ENCODE measurements at regions not wholly inside any gene's neighbourhood (a gene's known extent, or its start where the extent isn't known, plus 50 kb on each side); places are given as distances from the start of the nearest gene placed in this dataset.

- dilution Hi-C loops (cut with MboI; ENCODE audit: extremely low pct_ligation_motif_present, low sequenced_read_pairs) (no loop called here), intact Hi-C loops (cut with micrococcal nuclease) (loop anchor here (2.0 to 10.0 kb wide), 5 partner anchors 61 to 523 kb away; no protein-coding TSS in a partner anchor)
- Histone ChIP-seq H3K9me1 (replicated peaks; ENCODE audit: control insufficient read depth, extremely low read depth, insufficient read depth, low read length) (no peaks in the 10 kb centered on the region), H3K4me3 (replicated peaks in 1 of 3; ENCODE audit: insufficient read depth in 1 of 3, low read depth in 1 of 3, low read length in 3 of 3) (no peak overlapping the region), H3K27me3 (ENCODE audit: control insufficient read depth in 2 of 2, insufficient read depth in 2 of 2, low read length in 2 of 2) (no peaks in the 10 kb centered on the region), H3K4me1 (ENCODE audit: control insufficient read depth, extremely low read depth, insufficient read depth, low read length) (no peaks in the 10 kb centered on the region), H3K4me2 (ENCODE audit: insufficient read depth, low read length) (no peak overlapping the region), H3K9me3 (replicated peaks; ENCODE audit: control insufficient read depth, insufficient read depth, low read length) (no peaks in the 10 kb centered on the region), H3K36me3 (ENCODE audit: control insufficient read depth in 2 of 2, extremely low read depth in 1 of 2, insufficient read depth in 2 of 2, low read length in 2 of 2) (no peaks in the 10 kb centered on the region), H4K20me1 (replicated peaks; ENCODE audit: control insufficient read depth, extremely low read depth, insufficient read depth, low read length) (no peaks in the 10 kb centered on the region), H2AFZ (ENCODE audit: low read depth, low read length) (no peak overlapping the region), H3K27ac (ENCODE audit: insufficient read depth, low read depth, low read length) (no peak overlapping the region), H3K9ac (replicated peaks; ENCODE audit: extremely low read depth, insufficient read depth, low read length) (no peak overlapping the region), H3K79me2 (ENCODE audit: control insufficient read depth, insufficient read depth, low read length) (no peaks in the 10 kb centered on the region)
- CTCF ChIA-PET: interaction anchor here (0.6 to 6.3 kb wide), 40 partner anchors 11 to 898 kb away, joined by 3 to 114 read pairs (median 5); partner anchors contain the start of gene SGK1
- POLR2A ChIA-PET: no interaction called here
- no peak for FAIRE-seq
- no peak for DNase-seq (ENCODE audit: low read depth, low spot score)
- TF ChIP-seq FOS (IDR thresholded peaks at IDR 0.05; ENCODE audit: borderline replicate concordance, insufficient read depth, low read length): no peak
- TF ChIP-seq POLR2AphosphoS5 (IDR thresholded peaks at IDR 0.05; ENCODE audit: insufficient read depth, low read depth, low read length): no peak
- TF ChIP-seq EZH2 (IDR thresholded peaks at IDR 0.05; ENCODE audit: borderline replicate concordance, low read depth, low read length, severe bottlenecking): no peak
- no peak for TF ChIP-seq MYC (IDR thresholded peaks at IDR 0.05; ENCODE audit: low read depth, low read length)
- BruUV-seq (replicated peaks): no TSS peak
These were observed 127.7 kb downstream of the ALDH8A1 start for GRCh38 chr6:134821928-134822864.

DNA sequence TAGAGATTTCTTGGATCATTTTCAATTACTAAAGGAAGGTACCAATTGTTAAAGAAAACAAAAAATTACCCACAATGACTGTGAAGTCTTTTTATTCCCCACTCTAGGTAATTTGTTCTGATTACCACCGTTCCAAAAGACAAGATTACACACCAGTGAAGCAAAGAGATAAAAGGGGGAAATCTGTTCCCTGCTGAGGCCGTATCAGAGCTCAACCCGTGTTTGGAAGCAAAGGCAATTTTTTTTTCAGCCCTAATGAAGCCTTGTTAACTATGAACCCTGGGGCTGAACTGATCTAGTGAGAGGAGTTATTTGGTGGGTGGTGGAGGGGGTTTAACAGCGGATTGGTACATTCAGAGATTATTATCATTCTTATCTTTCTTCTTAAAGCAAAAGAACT, 128.5 kb downstream of the ALDH8A1 start:
- BruUV-seq (replicated peaks): no TSS peak
- dilution Hi-C loops (cut with MboI; ENCODE audit: extremely low pct_ligation_motif_present, low sequenced_read_pairs): no loop called here
- Histone ChIP-seq H3K4me3 (replicated peaks in 1 of 3; ENCODE audit: insufficient read depth in 1 of 3, low read depth in 1 of 3, low read length in 3 of 3) (no peak overlapping the region), H3K9ac (replicated peaks; ENCODE audit: extremely low read depth, insufficient read depth, low read length) (no peak overlapping the region), H3K27ac (ENCODE audit: insufficient read depth, low read depth, low read length) (no peak overlapping the region), H3K9me1 (replicated peaks; ENCODE audit: control insufficient read depth, extremely low read depth, insufficient read depth, low read length) (no peaks in the 10 kb centered on the region), H2AFZ (ENCODE audit: low read depth, low read length) (peak overlapping the region; percentile 39), H3K4me2 (ENCODE audit: insufficient read depth, low read length) (no peak overlapping the region), H3K9me3 (replicated peaks; ENCODE audit: control insufficient read depth, insufficient read depth, low read length) (no peaks in the 10 kb centered on the region), H3K36me3 (ENCODE audit: control insufficient read depth in 2 of 2, extremely low read depth in 1 of 2, insufficient read depth in 2 of 2, low read length in 2 of 2) (no peaks in the 10 kb centered on the region), H3K27me3 (ENCODE audit: control insufficient read depth in 2 of 2, insufficient read depth in 2 of 2, low read length in 2 of 2) (no peaks in the 10 kb centered on the region), H4K20me1 (replicated peaks; ENCODE audit: control insufficient read depth, extremely low read depth, insufficient read depth, low read length) (no peaks in the 10 kb centered on the region), H3K4me1 (ENCODE audit: control insufficient read depth, extremely low read depth, insufficient read depth, low read length) (no peaks in the 10 kb centered on the region), H3K79me2 (ENCODE audit: control insufficient read depth, insufficient read depth, low read length) (no peaks in the 10 kb centered on the region)
- DNase-seq (ENCODE audit: low read depth, low spot score): no peak
- TF ChIP-seq POLR2AphosphoS5 (IDR thresholded peaks at IDR 0.05; ENCODE audit: insufficient read depth, low read depth, low read length): no peak
- TF ChIP-seq, protein P1, sequence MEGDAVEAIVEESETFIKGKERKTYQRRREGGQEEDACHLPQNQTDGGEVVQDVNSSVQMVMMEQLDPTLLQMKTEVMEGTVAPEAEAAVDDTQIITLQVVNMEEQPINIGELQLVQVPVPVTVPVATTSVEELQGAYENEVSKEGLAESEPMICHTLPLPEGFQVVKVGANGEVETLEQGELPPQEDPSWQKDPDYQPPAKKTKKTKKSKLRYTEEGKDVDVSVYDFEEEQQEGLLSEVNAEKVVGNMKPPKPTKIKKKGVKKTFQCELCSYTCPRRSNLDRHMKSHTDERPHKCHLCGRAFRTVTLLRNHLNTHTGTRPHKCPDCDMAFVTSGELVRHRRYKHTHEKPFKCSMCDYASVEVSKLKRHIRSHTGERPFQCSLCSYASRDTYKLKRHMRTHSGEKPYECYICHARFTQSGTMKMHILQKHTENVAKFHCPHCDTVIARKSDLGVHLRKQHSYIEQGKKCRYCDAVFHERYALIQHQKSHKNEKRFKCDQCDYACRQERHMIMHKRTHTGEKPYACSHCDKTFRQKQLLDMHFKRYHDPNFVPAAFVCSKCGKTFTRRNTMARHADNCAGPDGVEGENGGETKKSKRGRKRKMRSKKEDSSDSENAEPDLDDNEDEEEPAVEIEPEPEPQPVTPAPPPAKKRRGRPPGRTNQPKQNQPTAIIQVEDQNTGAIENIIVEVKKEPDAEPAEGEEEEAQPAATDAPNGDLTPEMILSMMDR (IDR thresholded peaks at IDR 0.05; ENCODE audit: extremely low read depth in 1 of 2, insufficient read depth in 1 of 2, low read depth in 1 of 2, low read length in 2 of 2): no peak
- TF ChIP-seq MYC (IDR thresholded peaks at IDR 0.05; ENCODE audit: low read depth, low read length): no peak
- no peak for TF ChIP-seq FOS (IDR thresholded peaks at IDR 0.05; ENCODE audit: borderline replicate concordance, insufficient read depth, low read length)
- TF ChIP-seq POLR2A (IDR thresholded peaks at IDR 0.05; ENCODE audit: low read depth, low read length): no peak
- TF ChIP-seq GATA2 (IDR thresholded peaks at IDR 0.05; ENCODE audit: insufficient read depth, insufficient read length, low read depth, low read length): no peak
- TF ChIP-seq JUN (IDR thresholded peaks at IDR 0.05; ENCODE audit: borderline replicate concordance, insufficient read depth, insufficient read length, low read depth): no peak
- no peak for TF ChIP-seq EZH2 (IDR thresholded peaks at IDR 0.05; ENCODE audit: borderline replicate concordance, low read depth, low read length, severe bottlenecking)
- TF ChIP-seq, protein P2, sequence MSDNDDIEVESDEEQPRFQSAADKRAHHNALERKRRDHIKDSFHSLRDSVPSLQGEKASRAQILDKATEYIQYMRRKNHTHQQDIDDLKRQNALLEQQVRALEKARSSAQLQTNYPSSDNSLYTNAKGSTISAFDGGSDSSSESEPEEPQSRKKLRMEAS (IDR thresholded peaks at IDR 0.05; ENCODE audit: insufficient read depth, insufficient read length): no peak
- ChIA-PET POLR2A (no interaction called here), CTCF (interaction anchor here (0.8 to 6.3 kb wide), 4 partner anchors 148 to 665 kb away, joined by 3 to 72 read pairs (median 27); no protein-coding TSS in a partner anchor)
- no peak for FAIRE-seq
- intact Hi-C loops (cut with micrococcal nuclease): loop anchor here (5.0 to 10.0 kb wide), 2 partner anchors 164 to 267 kb away; no protein-coding TSS in a partner anchor

Measured in endothelial cell of umbilical vein (primary cell).